ENCODE measurements at regions not wholly inside any gene's neighbourhood (a gene's known extent, or its start where the extent isn't known, plus 50 kb on each side); places are given as distances from the start of the nearest gene placed in this dataset.

DNA sequence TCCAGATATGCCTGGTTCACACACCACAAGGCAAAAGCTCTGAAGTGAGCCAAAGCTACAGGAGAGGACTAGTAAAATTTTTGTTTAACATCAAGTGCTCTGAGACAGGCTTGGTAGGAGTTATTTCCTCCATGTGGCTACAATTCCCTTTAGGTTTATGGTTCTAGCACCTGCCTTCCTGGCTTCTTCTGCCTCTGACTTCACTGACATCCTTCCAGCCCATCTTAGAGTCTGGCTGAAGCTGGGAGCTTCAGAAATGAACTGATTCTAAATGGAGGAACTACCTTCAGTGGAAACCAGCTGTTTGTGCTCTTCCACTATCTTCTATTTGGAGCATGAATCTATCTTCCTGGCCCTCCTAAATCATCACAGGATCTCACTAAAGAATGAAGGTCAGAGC, 215.3 kb upstream of the FBXL7 start:
- no peaks in the 10 kb centered on the region for H3K36me3 ChIP-seq (ENCODE audit: control insufficient read depth, insufficient read depth, low read length)
- H3K4me2 ChIP-seq (ENCODE audit: insufficient read depth, low read length) = no peak overlapping the region
- H3K9me3 ChIP-seq (replicated peaks; ENCODE audit: control insufficient read depth, insufficient read depth, low read depth, low read length) = no peaks in the 10 kb centered on the region; the same call in 1 of the 2 replicates
- H3K27me3 ChIP-seq (ENCODE audit: control insufficient read depth in 2 of 2, insufficient read depth in 2 of 2, low read length in 2 of 2) = no peaks in the 10 kb centered on the region
- no peak overlapping the region for H3K27ac ChIP-seq (ENCODE audit: extremely low read depth, low read depth, low read length)
- no peak overlapping the region for H3K9ac ChIP-seq (ENCODE audit: insufficient read depth in 1 of 2, low read depth in 2 of 2, low read length in 2 of 2)
- CTCF ChIA-PET (ENCODE audit: low intra/inter-chr PET ratio) = no interaction called here
- POLR2A ChIA-PET = no interaction called here
- ATAC-seq (no peak), FAIRE-seq (no peak), DNase-seq (ENCODE audit: extremely low read depth in 1 of 4, low spot score in 3 of 4) (no peak)
- intact Hi-C loops (cut with micrococcal nuclease) (no loop called here), in situ Hi-C loops (cut with MboI) (no loop called here)
- TF ChIP-seq MED1 (CRISPR knock-in tag; IDR thresholded peaks at IDR 0.05; ENCODE audit: borderline replicate concordance) (no peak), KHSRP (IDR thresholded peaks at IDR 0.05) (no peak), TCF3 (CRISPR knock-in tag; IDR thresholded peaks at IDR 0.05) (no peak), C11orf30 (IDR thresholded peaks at IDR 0.05; ENCODE audit: low read depth) (no peak), CHD4 (IDR thresholded peaks at IDR 0.05; ENCODE audit: insufficient read depth, insufficient replicate concordance, low read depth, low read length, poor library complexity, severe bottlenecking) (no peak), BRD4 (IDR thresholded peaks at IDR 0.05) (no peak), ZNF175 (CRISPR knock-in tag; IDR thresholded peaks at IDR 0.05; ENCODE audit: low read depth) (no peak), XRCC4 (IDR thresholded peaks at IDR 0.05; ENCODE audit: extremely low read depth, insufficient read depth, insufficient read length) (no peak), ZKSCAN1 (IDR thresholded peaks at IDR 0.05; ENCODE audit: low read depth, low read length) (no peak), CHD2 (IDR thresholded peaks at IDR 0.05; ENCODE audit: low read depth, low read length) (no peak), KAT7 (CRISPR knock-in tag; IDR thresholded peaks at IDR 0.05; ENCODE audit: borderline replicate concordance) (no peak), SAFB (IDR thresholded peaks at IDR 0.05; ENCODE audit: borderline replicate concordance, low read depth, low read length) (no peak), ESRRB (CRISPR knock-in tag; IDR thresholded peaks at IDR 0.05; ENCODE audit: borderline replicate concordance) (no peak)
- TF ChIP-seq, protein P1, sequence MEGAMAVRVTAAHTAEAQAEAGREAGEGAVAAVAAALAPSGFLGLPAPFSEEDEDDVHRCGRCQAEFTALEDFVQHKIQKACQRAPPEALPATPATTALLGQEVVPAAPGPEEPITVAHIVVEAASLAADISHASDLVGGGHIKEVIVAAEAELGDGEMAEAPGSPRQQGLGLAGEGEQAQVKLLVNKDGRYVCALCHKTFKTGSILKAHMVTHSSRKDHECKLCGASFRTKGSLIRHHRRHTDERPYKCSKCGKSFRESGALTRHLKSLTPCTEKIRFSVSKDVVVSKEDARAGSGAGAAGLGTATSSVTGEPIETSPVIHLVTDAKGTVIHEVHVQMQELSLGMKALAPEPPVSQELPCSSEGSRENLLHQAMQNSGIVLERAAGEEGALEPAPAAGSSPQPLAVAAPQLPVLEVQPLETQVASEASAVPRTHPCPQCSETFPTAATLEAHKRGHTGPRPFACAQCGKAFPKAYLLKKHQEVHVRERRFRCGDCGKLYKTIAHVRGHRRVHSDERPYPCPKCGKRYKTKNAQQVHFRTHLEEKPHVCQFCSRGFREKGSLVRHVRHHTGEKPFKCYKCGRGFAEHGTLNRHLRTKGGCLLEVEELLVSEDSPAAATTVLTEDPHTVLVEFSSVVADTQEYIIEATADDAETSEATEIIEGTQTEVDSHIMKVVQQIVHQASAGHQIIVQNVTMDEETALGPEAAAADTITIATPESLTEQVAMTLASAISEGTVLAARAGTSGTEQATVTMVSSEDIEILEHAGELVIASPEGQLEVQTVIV (CRISPR knock-in tag; IDR thresholded peaks at IDR 0.05; ENCODE audit: borderline replicate concordance) = no peak
- TF ChIP-seq, protein P2, sequence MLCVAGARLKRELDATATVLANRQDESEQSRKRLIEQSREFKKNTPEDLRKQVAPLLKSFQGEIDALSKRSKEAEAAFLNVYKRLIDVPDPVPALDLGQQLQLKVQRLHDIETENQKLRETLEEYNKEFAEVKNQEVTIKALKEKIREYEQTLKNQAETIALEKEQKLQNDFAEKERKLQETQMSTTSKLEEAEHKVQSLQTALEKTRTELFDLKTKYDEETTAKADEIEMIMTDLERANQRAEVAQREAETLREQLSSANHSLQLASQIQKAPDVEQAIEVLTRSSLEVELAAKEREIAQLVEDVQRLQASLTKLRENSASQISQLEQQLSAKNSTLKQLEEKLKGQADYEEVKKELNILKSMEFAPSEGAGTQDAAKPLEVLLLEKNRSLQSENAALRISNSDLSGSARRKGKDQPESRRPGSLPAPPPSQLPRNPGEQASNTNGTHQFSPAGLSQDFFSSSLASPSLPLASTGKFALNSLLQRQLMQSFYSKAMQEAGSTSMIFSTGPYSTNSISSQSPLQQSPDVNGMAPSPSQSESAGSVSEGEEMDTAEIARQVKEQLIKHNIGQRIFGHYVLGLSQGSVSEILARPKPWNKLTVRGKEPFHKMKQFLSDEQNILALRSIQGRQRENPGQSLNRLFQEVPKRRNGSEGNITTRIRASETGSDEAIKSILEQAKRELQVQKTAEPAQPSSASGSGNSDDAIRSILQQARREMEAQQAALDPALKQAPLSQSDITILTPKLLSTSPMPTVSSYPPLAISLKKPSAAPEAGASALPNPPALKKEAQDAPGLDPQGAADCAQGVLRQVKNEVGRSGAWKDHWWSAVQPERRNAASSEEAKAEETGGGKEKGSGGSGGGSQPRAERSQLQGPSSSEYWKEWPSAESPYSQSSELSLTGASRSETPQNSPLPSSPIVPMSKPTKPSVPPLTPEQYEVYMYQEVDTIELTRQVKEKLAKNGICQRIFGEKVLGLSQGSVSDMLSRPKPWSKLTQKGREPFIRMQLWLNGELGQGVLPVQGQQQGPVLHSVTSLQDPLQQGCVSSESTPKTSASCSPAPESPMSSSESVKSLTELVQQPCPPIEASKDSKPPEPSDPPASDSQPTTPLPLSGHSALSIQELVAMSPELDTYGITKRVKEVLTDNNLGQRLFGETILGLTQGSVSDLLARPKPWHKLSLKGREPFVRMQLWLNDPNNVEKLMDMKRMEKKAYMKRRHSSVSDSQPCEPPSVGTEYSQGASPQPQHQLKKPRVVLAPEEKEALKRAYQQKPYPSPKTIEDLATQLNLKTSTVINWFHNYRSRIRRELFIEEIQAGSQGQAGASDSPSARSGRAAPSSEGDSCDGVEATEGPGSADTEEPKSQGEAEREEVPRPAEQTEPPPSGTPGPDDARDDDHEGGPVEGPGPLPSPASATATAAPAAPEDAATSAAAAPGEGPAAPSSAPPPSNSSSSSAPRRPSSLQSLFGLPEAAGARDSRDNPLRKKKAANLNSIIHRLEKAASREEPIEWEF (CRISPR knock-in tag; IDR thresholded peaks at IDR 0.05) = no peak
- H3K79me2 ChIP-seq (ENCODE audit: control insufficient read depth, insufficient read depth, low read length) = no peaks in the 10 kb centered on the region
- no peaks in the 10 kb centered on the region for H3K9me1 ChIP-seq (ENCODE audit: control insufficient read depth, insufficient read depth, low read length)
- H2AFZ ChIP-seq (ENCODE audit: low read depth, low read length) = no peak overlapping the region
- no TSS peak for BruUV-seq (replicated peaks)
- no peaks in the 10 kb centered on the region for H3K4me1 ChIP-seq (replicated peaks in 1 of 2; ENCODE audit: control insufficient read depth in 2 of 2, insufficient read depth in 2 of 2, low read length in 2 of 2)
- H4K20me1 ChIP-seq (replicated peaks; ENCODE audit: control insufficient read depth, insufficient read depth, low read length) = no peaks in the 10 kb centered on the region
- H3K4me3 ChIP-seq = no peak overlapping the region

All from K562 (cell line).